ENCODE measurements at regions not wholly inside any gene's neighbourhood (a gene's known extent, or its start where the extent isn't known, plus 50 kb on each side); places are given as distances from the start of the nearest gene placed in this dataset.

DNA sequence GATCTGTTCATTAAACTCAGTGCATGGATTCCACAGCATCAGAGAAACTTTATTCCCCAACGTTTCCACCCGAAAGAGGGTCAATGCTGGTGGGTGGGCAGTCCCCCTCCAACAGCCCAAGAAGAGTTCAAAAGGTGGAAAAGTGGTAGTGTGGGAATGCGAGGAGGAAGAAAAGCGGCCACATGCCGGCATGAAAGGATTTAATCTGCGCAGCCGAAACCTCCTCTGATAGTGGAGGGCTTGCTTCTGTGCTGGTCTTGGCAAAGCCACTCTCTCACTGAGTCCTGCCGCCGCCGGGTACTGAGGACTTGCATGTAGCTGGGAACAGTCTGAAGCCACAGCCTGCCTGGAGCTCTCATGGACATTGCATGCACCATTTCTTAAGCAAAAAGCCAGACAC lies 136.2 kb upstream of the ZNF536 start:
- Histone ChIP-seq H3K4me3 (ENCODE audit: low read length) (no peak overlapping the region), H2BK15ac (replicated peaks; ENCODE audit: low read depth) (no peak overlapping the region)

GRCh38 chr19:30236587-30236986 lies 135.6 kb upstream of the ZNF536 start:
- Histone ChIP-seq H4K8ac (ENCODE audit: low read depth, low read length) (no peak overlapping the region), H3K36me3 (ENCODE audit: control insufficient read depth, insufficient read depth, low read length) (no peaks in the 10 kb centered on the region), H4K5ac (ENCODE audit: low read length) (no peak overlapping the region), H3K4me3 (ENCODE audit: low read length) (no peak overlapping the region), H3K18ac (ENCODE audit: low read length) (no peak overlapping the region), H2BK120ac (ENCODE audit: low read depth, low read length) (no peak overlapping the region), H3K56ac (ENCODE audit: low read length) (no peak overlapping the region), H2BK15ac (replicated peaks; ENCODE audit: low read depth) (no peak overlapping the region), H3K79me1 (ENCODE audit: low read length) (no peaks in the 10 kb centered on the region), H2AK5ac (ENCODE audit: low read length) (no peak overlapping the region), H3K27me3 (ENCODE audit: insufficient read depth, low read length, poor library complexity) (no peaks in the 10 kb centered on the region), H3K4me2 (ENCODE audit: low read length) (no peak overlapping the region), H3K23ac (ENCODE audit: low read length) (no peak overlapping the region), H3K27ac (ENCODE audit: low read depth, low read length) (no peak overlapping the region), H2BK5ac (ENCODE audit: low read length) (no peak overlapping the region), H3K9ac (ENCODE audit: low read length) (no peak overlapping the region), H3K79me2 (ENCODE audit: control insufficient read depth, insufficient read depth, low read length) (no peaks in the 10 kb centered on the region), H3K4me1 (ENCODE audit: control insufficient read depth, low read depth, low read length) (no peaks in the 10 kb centered on the region), H3K4ac (ENCODE audit: low read depth, low read length) (no peak overlapping the region)
- WGBS (ENCODE audit: extremely low coverage, insufficient coverage, low lambda C conversion rate), result no CpG with 5 or more reads among the region's 4 CpGs
- no peak for DNase-seq

More for the DNA sequence above, 136.2 kb upstream of the ZNF536 start:
- Histone ChIP-seq H3K4ac (ENCODE audit: low read depth, low read length) (no peak overlapping the region), H3K18ac (ENCODE audit: low read length) (no peak overlapping the region), H2BK120ac (ENCODE audit: low read depth, low read length) (no peak overlapping the region), H3K4me1 (ENCODE audit: control insufficient read depth, low read depth, low read length) (no peaks in the 10 kb centered on the region), H3K79me2 (ENCODE audit: control insufficient read depth, insufficient read depth, low read length) (no peaks in the 10 kb centered on the region), H3K79me1 (ENCODE audit: low read length) (no peaks in the 10 kb centered on the region), H3K27ac (ENCODE audit: low read depth, low read length) (no peak overlapping the region), H3K36me3 (ENCODE audit: control insufficient read depth, insufficient read depth, low read length) (no peaks in the 10 kb centered on the region), H3K9ac (ENCODE audit: low read length) (no peak overlapping the region), H4K8ac (ENCODE audit: low read depth, low read length) (no peak overlapping the region), H3K56ac (ENCODE audit: low read length) (no peak overlapping the region), H2BK5ac (ENCODE audit: low read length) (no peak overlapping the region), H3K4me2 (ENCODE audit: low read length) (no peak overlapping the region), H3K27me3 (ENCODE audit: insufficient read depth, low read length, poor library complexity) (no peaks in the 10 kb centered on the region), H4K5ac (ENCODE audit: low read length) (no peak overlapping the region), H3K23ac (ENCODE audit: low read length) (no peak overlapping the region), H2AK5ac (ENCODE audit: low read length) (no peak overlapping the region)
- WGBS (ENCODE audit: extremely low coverage, insufficient coverage, low lambda C conversion rate), result no CpG with 5 or more reads among the region's 10 CpGs
- no peak for DNase-seq

DNA sequence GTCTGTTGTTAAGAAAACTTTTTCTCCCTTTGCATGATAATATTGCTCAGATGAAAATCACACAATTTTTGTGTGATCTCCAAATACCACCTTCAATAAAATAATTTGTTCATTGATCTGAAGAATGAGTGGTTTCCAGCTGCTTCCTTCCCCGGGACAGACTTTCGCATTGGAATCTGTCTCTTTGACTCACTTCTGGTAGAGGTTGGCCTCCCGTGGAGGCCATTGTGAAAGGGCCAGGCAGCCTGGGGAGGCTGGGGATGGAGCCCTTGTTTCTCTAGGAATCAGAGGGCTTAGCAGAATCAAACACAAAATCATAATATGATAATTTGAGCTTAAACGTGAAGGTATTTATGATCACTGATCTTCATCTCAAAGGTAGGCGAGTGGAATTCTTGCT lies 135.0 kb upstream of the ZNF536 start:
- H3K4me2 ChIP-seq (ENCODE audit: low read length), result no peak overlapping the region
- H2BK5ac ChIP-seq (ENCODE audit: low read length), result no peak overlapping the region
- H3K36me3 ChIP-seq (ENCODE audit: control insufficient read depth, insufficient read depth, low read length), result no peaks in the 10 kb centered on the region
- no peaks in the 10 kb centered on the region for H3K27me3 ChIP-seq (ENCODE audit: insufficient read depth, low read length, poor library complexity)
- no peak overlapping the region for H2BK120ac ChIP-seq (ENCODE audit: low read depth, low read length)
- no peaks in the 10 kb centered on the region for H3K79me1 ChIP-seq (ENCODE audit: low read length)
- H3K4me1 ChIP-seq (ENCODE audit: control insufficient read depth, low read depth, low read length), result no peaks in the 10 kb centered on the region
- H3K4ac ChIP-seq (ENCODE audit: low read depth, low read length), result no peak overlapping the region
- H3K9ac ChIP-seq (ENCODE audit: low read length), result no peak overlapping the region
- no peak overlapping the region for H4K5ac ChIP-seq (ENCODE audit: low read length)
- H3K27ac ChIP-seq (ENCODE audit: low read depth, low read length), result no peak overlapping the region
- H3K4me3 ChIP-seq (ENCODE audit: low read length), result no peak overlapping the region
- no peak overlapping the region for H3K18ac ChIP-seq (ENCODE audit: low read length)
- H4K8ac ChIP-seq (ENCODE audit: low read depth, low read length), result no peak overlapping the region
- DNase-seq, result peak; percentile 28
- no peak overlapping the region for H3K23ac ChIP-seq (ENCODE audit: low read length)
- H3K79me2 ChIP-seq (ENCODE audit: control insufficient read depth, insufficient read depth, low read length), result no peaks in the 10 kb centered on the region
- no peak overlapping the region for H3K56ac ChIP-seq (ENCODE audit: low read length)
- H2AK5ac ChIP-seq (ENCODE audit: low read length), result no peak overlapping the region
- H2BK15ac ChIP-seq (replicated peaks; ENCODE audit: low read depth), result no peak overlapping the region
- no CpG with 5 or more reads among the region's 5 CpGs for WGBS (ENCODE audit: extremely low coverage, insufficient coverage, low lambda C conversion rate)

- H4K8ac ChIP-seq (ENCODE audit: low read depth, low read length), result no peak overlapping the region
- DNase-seq, result no peak
- H2AK5ac ChIP-seq (ENCODE audit: low read length), result no peak overlapping the region
- H3K4me1 ChIP-seq (ENCODE audit: control insufficient read depth, low read depth, low read length), result no peaks in the 10 kb centered on the region
- no CpG with 5 or more reads among the region's 9 CpGs for WGBS (ENCODE audit: extremely low coverage, insufficient coverage, low lambda C conversion rate)
- H2BK120ac ChIP-seq (ENCODE audit: low read depth, low read length), result no peak overlapping the region
- no peak overlapping the region for H2BK15ac ChIP-seq (replicated peaks; ENCODE audit: low read depth)
- no peak overlapping the region for H3K9ac ChIP-seq (ENCODE audit: low read length)
- no peak overlapping the region for H4K5ac ChIP-seq (ENCODE audit: low read length)
- H3K36me3 ChIP-seq (ENCODE audit: control insufficient read depth, insufficient read depth, low read length), result no peaks in the 10 kb centered on the region
- H3K23ac ChIP-seq (ENCODE audit: low read length), result no peak overlapping the region
- no peaks in the 10 kb centered on the region for H3K79me1 ChIP-seq (ENCODE audit: low read length)
- no peak overlapping the region for H3K27ac ChIP-seq (ENCODE audit: low read depth, low read length)
- H3K18ac ChIP-seq (ENCODE audit: low read length), result no peak overlapping the region
- no peak overlapping the region for H3K4ac ChIP-seq (ENCODE audit: low read depth, low read length)
- H3K56ac ChIP-seq (ENCODE audit: low read length), result no peak overlapping the region
- no peak overlapping the region for H2BK5ac ChIP-seq (ENCODE audit: low read length)
- H3K79me2 ChIP-seq (ENCODE audit: control insufficient read depth, insufficient read depth, low read length), result no peaks in the 10 kb centered on the region
- no peak overlapping the region for H3K4me3 ChIP-seq (ENCODE audit: low read length)
- H3K4me2 ChIP-seq (ENCODE audit: low read length), result no peak overlapping the region
- H3K27me3 ChIP-seq (ENCODE audit: insufficient read depth, low read length, poor library complexity), result no peaks in the 10 kb centered on the region
These were observed 131.1 kb upstream of the ZNF536 start for GRCh38 chr19:30240904-30241695.

GRCh38 chr19:30244533-30244932 lies 127.7 kb upstream of the ZNF536 start:
- Histone ChIP-seq H3K27me3 (ENCODE audit: insufficient read depth, low read length, poor library complexity) (no peaks in the 10 kb centered on the region), H3K9ac (ENCODE audit: low read length) (no peak overlapping the region), H3K18ac (ENCODE audit: low read length) (no peak overlapping the region), H3K23ac (ENCODE audit: low read length) (no peak overlapping the region), H2AK5ac (ENCODE audit: low read length) (no peak overlapping the region), H3K4me3 (ENCODE audit: low read length) (no peak overlapping the region), H4K5ac (ENCODE audit: low read length) (no peak overlapping the region), H3K4ac (ENCODE audit: low read depth, low read length) (no peak overlapping the region), H3K79me1 (ENCODE audit: low read length) (no peaks in the 10 kb centered on the region), H2BK120ac (ENCODE audit: low read depth, low read length) (no peak overlapping the region), H3K4me1 (ENCODE audit: control insufficient read depth, low read depth, low read length) (peaks cover 2% of the 10 kb centered on the region), H3K27ac (ENCODE audit: low read depth, low read length) (no peak overlapping the region), H2BK15ac (replicated peaks; ENCODE audit: low read depth) (no peak overlapping the region), H3K36me3 (ENCODE audit: control insufficient read depth, insufficient read depth, low read length) (no peaks in the 10 kb centered on the region), H3K79me2 (ENCODE audit: control insufficient read depth, insufficient read depth, low read length) (no peaks in the 10 kb centered on the region), H4K8ac (ENCODE audit: low read depth, low read length) (no peak overlapping the region), H3K56ac (ENCODE audit: low read length) (no peak overlapping the region), H3K4me2 (ENCODE audit: low read length) (no peak overlapping the region), H2BK5ac (ENCODE audit: low read length) (no peak overlapping the region)
- no CpG with 5 or more reads among the region's 4 CpGs for WGBS (ENCODE audit: extremely low coverage, insufficient coverage, low lambda C conversion rate)
- no peak for DNase-seq

Data from mesendoderm (in vitro differentiated cells).